SK-N-SH (cell line): ENCODE measurements at regions not wholly inside any gene's neighbourhood (a gene's known extent, or its start where the extent isn't known, plus 50 kb on each side); places are given as distances from the start of the nearest gene placed in this dataset.

Experiments
- EZH2phosphoT487 ChIP-seq: fragments of 200-600 bp; sonication (generic); IDR thresholded peaks from 2 replicates; pipeline ENCODE4 v1.6.1; 2017; ENCODE audit warnings: low read depth, mixed run types, mild to moderate bottlenecking, antibody characterized with exemption, moderate library complexity, borderline replicate concordance
- USF2 ChIP-seq: fragments of 150-350 bp; IDR thresholded peaks from 2 replicates; pipeline ENCODE4 v1.6.1; 2017; ENCODE audit warnings: antibody characterized with exemption, low read length, low read depth, borderline replicate concordance
- ZBTB33 ChIP-seq: IDR thresholded peaks from 2 replicates; pipeline ENCODE4 v1.4.0; 2012; ENCODE audit warnings: low read depth, borderline replicate concordance

GRCh38 chr11:82239498-82239897 is 494.2 kb downstream of the FAM181B start:
- TF ChIP-seq ZBTB33 (no peak), USF2 (no peak), EZH2phosphoT487 (no peak)
